GM21447 (cell line): ENCODE measurements at regions not wholly inside any gene's neighbourhood (a gene's known extent, or its start where the extent isn't known, plus 50 kb on each side); places are given as distances from the start of the nearest gene placed in this dataset.
"Not testable (repeated sequence)": the region's sequence is repeated elsewhere in the genome, so short reads cannot be mapped to it uniquely, and the experiment has no call there.

Source experiments
- ATAC-seq: cut with Tn5 transposase; IDR thresholded peaks from one replicate; pipeline ENCODE4 v1.9.1; 2021; ENCODE audit not compliant: unreplicated experiment

DNA sequence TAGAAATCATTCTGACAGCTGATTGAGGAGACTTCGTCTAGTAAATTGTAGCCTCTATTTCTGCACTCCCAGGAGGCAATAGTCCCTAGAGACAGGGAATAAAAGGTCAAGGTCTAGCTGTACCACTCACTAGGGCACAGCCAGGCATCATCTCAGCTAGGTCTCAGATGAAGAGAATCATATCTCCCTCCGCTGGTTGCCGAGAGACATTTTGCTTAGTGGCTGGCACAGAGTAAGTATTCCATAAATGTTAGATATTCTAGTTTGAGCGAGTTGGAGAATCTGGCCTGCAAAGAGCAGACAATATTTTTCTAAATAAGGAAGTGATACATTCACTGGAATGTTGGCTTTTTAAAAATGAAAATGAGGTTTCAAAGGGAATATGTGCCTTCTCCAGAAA, 180.4 kb upstream of the ACTBL2 start:
- no peak for ATAC-seq

GRCh38 chr5:57659886-57660285, 177.3 kb upstream of the ACTBL2 start:
- no peak for ATAC-seq

DNA sequence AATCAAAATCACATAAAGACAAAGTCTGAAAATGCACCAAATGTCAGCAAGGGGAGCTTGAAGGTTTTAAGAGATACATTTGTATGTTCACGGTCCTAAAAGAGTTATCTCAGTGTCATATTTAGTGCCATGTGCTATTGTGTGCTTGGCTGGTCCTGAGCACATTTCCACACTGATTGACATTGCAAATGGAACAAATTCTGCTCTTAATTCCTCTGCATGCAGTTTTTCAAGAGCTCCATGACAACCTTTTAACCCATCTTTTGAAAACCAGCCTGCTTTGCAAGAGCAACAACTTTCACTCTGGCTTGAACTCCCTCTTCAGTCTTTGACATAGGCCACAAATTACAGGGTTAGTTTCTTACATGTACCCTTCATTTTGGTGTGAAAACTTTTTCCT, 175.4 kb upstream of the ACTBL2 start:
- no peak for ATAC-seq

GRCh38 chr5:57655228-57655627, 172.6 kb upstream of the ACTBL2 start:
- ATAC-seq, result no peak

- ATAC-seq, result no peak
Measured at GRCh38 chr5:57653636-57654290, 171.2 kb upstream of the ACTBL2 start.

GRCh38 chr5:57651127-57651526, 168.5 kb upstream of the ACTBL2 start:
- no peak for ATAC-seq

DNA sequence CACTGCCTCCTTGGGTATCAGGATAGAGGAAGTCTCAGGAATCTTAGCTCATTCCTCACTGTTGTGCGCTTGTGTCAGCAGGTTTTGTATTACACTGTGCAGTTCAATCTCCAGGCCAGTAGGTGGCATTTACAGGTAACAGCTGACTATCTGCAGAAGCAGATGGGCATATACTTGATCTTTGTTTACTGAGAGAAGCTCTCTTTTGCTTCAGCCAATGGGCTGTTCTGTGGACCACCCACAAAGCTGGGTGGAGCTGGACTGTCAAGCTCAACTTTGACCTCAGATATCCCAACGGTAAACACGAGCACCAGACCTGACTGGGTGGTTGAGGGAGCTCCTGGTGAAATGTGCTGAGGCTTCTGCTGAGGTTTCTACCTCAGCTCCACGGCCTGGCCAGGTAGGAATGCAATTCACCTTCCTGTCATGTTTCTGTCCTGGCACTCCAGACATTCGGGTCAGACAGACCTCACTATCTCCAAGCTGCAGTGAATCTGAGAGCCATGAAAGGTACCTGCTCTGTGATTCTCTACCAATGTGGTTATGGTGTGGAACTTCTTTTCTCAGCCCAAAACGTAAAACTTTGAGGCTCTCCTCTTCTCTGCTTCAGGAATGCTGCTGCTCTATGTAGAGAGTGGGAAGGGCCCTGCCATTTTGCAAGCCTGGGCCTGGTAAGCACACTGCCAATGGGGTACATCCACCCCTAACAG, 167.9 kb upstream of the ACTBL2 start:
- ATAC-seq, result peak; percentile 85

DNA sequence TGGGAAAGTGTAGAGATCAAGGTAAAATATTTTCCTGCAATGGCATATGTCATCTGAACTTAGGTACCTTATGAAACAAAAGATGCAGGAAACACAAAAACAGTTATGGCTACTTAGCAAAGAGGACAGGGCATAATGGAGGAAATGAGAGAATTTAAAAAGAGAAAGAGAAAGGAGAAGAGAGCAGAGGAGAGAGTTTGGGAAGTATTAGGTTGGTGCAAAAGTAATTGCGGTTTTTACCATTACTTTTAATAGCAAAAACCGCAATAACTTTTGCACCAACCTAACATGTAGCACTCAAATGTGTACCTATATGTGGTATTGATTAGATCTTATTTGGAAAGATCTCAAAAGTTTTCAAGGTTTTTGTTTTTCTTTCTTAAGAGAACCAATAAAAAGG, 160.1 kb upstream of the ACTBL2 start:
- ATAC-seq, result no peak

GRCh38 chr5:57642066-57642465, 159.5 kb upstream of the ACTBL2 start:
- ATAC-seq, result no peak

GRCh38 chr5:57635146-57635777, 152.7 kb upstream of the ACTBL2 start:
- no peak for ATAC-seq

- no peak for ATAC-seq
Measured at GRCh38 chr5:57632937-57633336, 150.3 kb upstream of the ACTBL2 start.

GRCh38 chr5:57631139-57631538, 148.5 kb upstream of the ACTBL2 start:
- ATAC-seq, result not testable (repeated sequence)

- no peak for ATAC-seq
Measured at GRCh38 chr5:57627661-57628060, 145.1 kb upstream of the ACTBL2 start.

- ATAC-seq, result no peak
Measured at GRCh38 chr5:57626703-57627102, 144.1 kb upstream of the ACTBL2 start.

GRCh38 chr5:57621624-57622023, 139.0 kb upstream of the ACTBL2 start:
- ATAC-seq, result no peak

DNA sequence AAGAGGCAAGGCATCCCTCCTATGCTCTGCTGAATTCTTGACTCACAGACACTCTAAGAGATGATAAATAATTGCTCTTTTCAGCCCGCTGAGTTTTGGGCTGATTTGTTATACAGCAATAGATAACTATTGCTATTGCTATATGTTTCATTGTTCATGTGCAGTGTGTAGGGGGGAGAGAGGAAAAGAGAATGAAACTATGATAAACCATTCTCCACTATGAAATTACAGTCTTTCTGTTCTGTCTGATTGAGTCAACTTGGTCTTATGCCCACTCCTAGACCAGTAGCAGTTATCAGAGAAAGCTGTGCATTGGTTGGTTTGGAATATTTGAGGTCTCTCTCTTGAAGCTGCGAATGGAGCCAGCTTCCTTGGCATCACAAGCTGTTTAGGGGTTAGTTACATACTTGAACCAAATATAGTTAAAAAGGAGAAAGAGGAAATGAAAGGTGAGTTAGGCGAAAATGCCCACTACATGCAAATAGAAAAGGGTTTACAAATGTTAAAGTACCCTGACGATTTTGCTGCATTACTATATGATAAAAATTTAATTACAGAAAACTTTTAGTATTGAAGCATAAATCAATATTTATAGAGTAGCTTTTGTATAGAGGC, 136.3 kb upstream of the ACTBL2 start:
- ATAC-seq, result no peak

GRCh38 chr5:57613741-57614140, 131.1 kb upstream of the ACTBL2 start:
- ATAC-seq, result no peak

DNA sequence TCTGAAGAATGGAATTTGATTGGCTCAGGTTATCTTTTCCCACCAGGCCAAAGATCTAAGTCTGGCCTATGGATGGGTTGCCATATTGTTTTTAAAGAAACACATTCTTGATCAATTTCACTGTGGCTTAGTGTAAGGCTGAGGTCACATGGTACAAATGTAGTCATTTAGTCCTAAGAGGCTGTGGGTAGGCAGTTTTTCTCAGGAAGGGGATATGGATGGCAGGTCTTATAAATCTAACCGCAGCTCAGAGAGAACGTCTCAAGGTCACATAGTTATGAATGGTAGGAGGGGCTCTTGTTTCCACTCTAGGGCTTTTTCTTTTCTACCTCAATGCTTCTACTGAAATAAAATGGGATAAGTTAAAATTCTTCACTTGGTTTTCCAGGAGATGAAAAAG, 128.6 kb upstream of the ACTBL2 start:
- no peak for ATAC-seq

DNA sequence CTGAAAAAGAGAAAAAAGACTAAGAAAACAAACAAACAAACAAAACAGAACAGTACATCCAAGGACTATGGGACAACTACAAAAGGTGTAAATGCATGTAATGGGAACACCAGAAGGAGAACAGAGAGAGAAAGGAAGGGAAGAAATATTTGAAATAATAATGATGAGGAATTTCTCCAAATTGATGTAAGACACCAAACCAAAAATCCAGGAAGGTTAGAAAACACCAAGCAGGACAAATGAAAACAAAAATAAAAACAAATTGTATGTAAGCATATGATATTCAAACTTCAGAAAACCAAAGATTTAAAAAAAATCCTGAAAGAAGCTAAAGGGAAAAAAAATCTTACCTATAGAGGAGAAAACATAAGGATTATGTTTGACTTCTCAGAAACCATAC, 125.9 kb upstream of the ACTBL2 start:
- no peak for ATAC-seq

DNA sequence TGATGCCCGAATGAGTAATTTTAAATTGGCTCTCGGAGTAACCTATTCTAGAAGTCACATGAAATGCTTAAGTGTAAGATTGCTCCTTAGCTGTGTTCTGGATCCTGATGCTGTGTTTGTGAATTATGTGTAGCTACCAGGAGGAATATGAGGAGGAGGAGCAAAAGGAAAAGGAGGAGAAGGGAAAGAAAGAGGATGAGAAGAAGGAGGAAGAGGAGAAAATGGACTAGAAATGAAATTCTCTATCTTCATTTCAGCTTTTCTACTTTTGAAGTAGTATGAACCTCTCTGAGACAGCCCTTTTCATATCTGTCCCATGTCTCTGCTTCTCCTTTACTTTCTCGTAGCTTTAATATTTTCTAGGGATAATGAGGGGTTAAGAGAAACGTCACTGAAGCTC, 119.4 kb upstream of the ACTBL2 start:
- ATAC-seq, result no peak

GRCh38 chr5:57600321-57600720, 117.7 kb upstream of the ACTBL2 start:
- ATAC-seq, result no peak

DNA sequence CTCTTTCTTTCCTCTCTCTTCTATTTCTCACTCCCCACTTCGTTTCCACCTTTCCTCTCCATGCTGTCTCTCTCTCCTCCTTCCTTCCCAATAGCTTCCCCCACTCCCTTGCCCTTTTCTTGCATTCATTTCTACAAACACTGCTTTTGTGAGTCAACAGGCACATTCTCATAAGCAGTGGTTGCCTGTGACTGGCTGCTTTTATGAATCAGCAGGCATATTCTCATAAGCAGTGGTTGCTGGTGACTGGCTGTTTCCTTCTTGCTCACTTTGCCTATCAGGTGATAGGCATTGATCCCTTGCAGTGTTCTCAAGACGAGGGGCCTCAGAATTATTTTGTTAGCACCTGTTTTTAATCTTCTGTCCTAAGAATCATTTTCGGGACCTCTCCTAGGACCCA, 116.1 kb upstream of the ACTBL2 start:
- no peak for ATAC-seq
